Pancreas (tissue), 10 donors: ENCODE measurements at regions not wholly inside any gene's neighbourhood (a gene's known extent, or its start where the extent isn't known, plus 50 kb on each side); places are given as distances from the start of the nearest gene placed in this dataset.
A peak's percentile ranks its signal among the peaks of the same experiment; 100 is the strongest.

Experiments used
- ATAC-seq, 4 donors: fragments of 200-7000 bp; cut with Tn5 transposase; one replicate each; pipeline versions ENCODE4 v1.8.0 to v1.9.1; 2020; ENCODE audit warnings: mild to moderate bottlenecking in 4 of 4, moderate library complexity in 4 of 4
- DNase-seq, 6 donors: peaks; one replicate each; pipeline ENCODE4 v3.0.0-alpha.2; 2020
- FAIRE-seq: peaks from 2 replicates; lab custom pipeline; 2012; peaks lifted over from hg19 to GRCh38; lab: Jason Lieb, UNC
- H3K27ac ChIP-seq, 4 donors: fragments of 200-600 bp; sonication (generic); 1 replicate in 3 of 4; 2 replicates in 1 of 4; pipeline versions ENCODE4 v1.5.0 to v1.8.0; 2020
- H3K27me3 ChIP-seq, 4 donors: fragments of 200-600 bp; one replicate each; pipeline ENCODE4 v1.8.0; 2021
- H3K36me3 ChIP-seq, 3 donors: fragments of 200-600 bp; sonication (generic) in 1 of 3; one replicate each; pipeline versions ENCODE4 v1.5.0 to v1.8.0; 2020 to 2021
- H3K4me1 ChIP-seq, 3 donors: fragments of 200-600 bp; one replicate each; pipeline ENCODE4 v1.8.0; 2021
- H3K4me3 ChIP-seq, 4 donors: fragments of 200-600 bp; sonication (generic) in 2 of 4; one replicate each; pipeline versions ENCODE4 v1.5.0 to v1.8.0; 2020 to 2021
- H3K9me3 ChIP-seq, 4 donors: fragments of 200-600 bp; one replicate each; pipeline ENCODE4 v1.8.0; 2021
- CTCF ChIP-seq, 4 donors: fragments of 200-600 bp; sonication (generic) in 3 of 4; IDR thresholded peaks; one replicate each; pipeline versions ENCODE4 v1.5.0 to v1.8.0; 2021; ENCODE audit warnings: antibody characterized with exemption in 4 of 4
- WGBS, 2 donors: extraction: QIAGEN DNeasy Blood & Tissue Kit; methylation state at CpG; one replicate each; pipeline ENCODE4 v1.1.7; 2013; 5-methylcytosine and 5-hydroxymethylcytosine counted together
- intact Hi-C, 3 donors: fragments of 100-400 bp; cut with DNase I; formaldehyde crosslinking; loops; one replicate each; pipeline versions ENCODE4 v1.11.1 to v1.14.2; 2022
- donor health status: healthy with polysubstance abuse.
- donor health status: DM: no; HTN: no; CAD: no; lungs with moderate emphysema.
- donor health status: DM: no; HTN: no; CAD: no.
- donor health status: control.
- donor health status: control.
- donor health status: Bipolar disorder and iron deficiency.
- donor health status: DM: yes; HTN: yes; CAD: no.
- donor health status: DM: no; HTN: no; CAD: no.
- donor health status: DM: no; HTN: no; CAD: no.
- donor health status: DM: yes; HTN: yes; CAD: no.

GRCh38 chr13:73742982-73743381 is 391.2 kb downstream of the KLF12 start:
- no peak overlapping the region for H3K27ac ChIP-seq
- H3K4me1 ChIP-seq: no peaks in the 10 kb centered on the region
- FAIRE-seq: no peak
- no peaks in the 10 kb centered on the region for H3K9me3 ChIP-seq
- intact Hi-C loops: no loop called here
- TF ChIP-seq CTCF (IDR thresholded peaks at IDR 0.05): no peak
- H3K4me3 ChIP-seq: no peak overlapping the region
- no peaks in the 10 kb centered on the region for H3K36me3 ChIP-seq
- ATAC-seq: no peak
- WGBS, 2 donors: 85 to 88% methylated on average over 4 of the region's 4 CpGs
- no peak for DNase-seq
- H3K27me3 ChIP-seq: no peaks in the 10 kb centered on the region

- Histone ChIP-seq H3K4me3 (no peak overlapping the region), H3K27me3 (no peaks in the 10 kb centered on the region), H3K4me1 (no peaks in the 10 kb centered on the region), H3K9me3 (no peaks in the 10 kb centered on the region), H3K27ac (no peak overlapping the region), H3K36me3 (no peaks in the 10 kb centered on the region)
- intact Hi-C loops: no loop called here
- FAIRE-seq: no peak
- 55 to 64% methylated on average over 3 of the region's 3 CpGs for WGBS, 2 donors
- no peak for DNase-seq
- no peak for ATAC-seq
- no peak for TF ChIP-seq CTCF (IDR thresholded peaks at IDR 0.05)
Observed at GRCh38 chr13:73741742-73742141, 392.5 kb downstream of the KLF12 start.

GRCh38 chr13:73741111-73741510 is 393.1 kb downstream of the KLF12 start:
- TF ChIP-seq CTCF (IDR thresholded peaks at IDR 0.05): no peak
- ATAC-seq: no peak
- Histone ChIP-seq H3K9me3 (no peaks in the 10 kb centered on the region), H3K27ac (no peak overlapping the region), H3K4me1 (no peaks in the 10 kb centered on the region), H3K36me3 (no peaks in the 10 kb centered on the region), H3K4me3 (no peak overlapping the region), H3K27me3 (no peaks in the 10 kb centered on the region)
- WGBS, 2 donors: 68 to 75% methylated on average over 8 of the region's 8 CpGs
- no peak for DNase-seq
- intact Hi-C loops: no loop called here
- no peak for FAIRE-seq

- Histone ChIP-seq H3K27ac (no peak overlapping the region), H3K4me1 (no peaks in the 10 kb centered on the region), H3K4me3 (no peak overlapping the region), H3K27me3 (no peaks in the 10 kb centered on the region), H3K9me3 (no peaks in the 10 kb centered on the region), H3K36me3 (no peaks in the 10 kb centered on the region)
- intact Hi-C loops: no loop called here
- FAIRE-seq: no peak
- peak in 1 of 4 donors; percentile 41 for ATAC-seq
- 90 to 91% methylated on average over 5 of the region's 5 CpGs for WGBS, 2 donors
- DNase-seq: no peak
- TF ChIP-seq CTCF (IDR thresholded peaks at IDR 0.05): no peak
Observed at GRCh38 chr13:73740666-73741065, 393.5 kb downstream of the KLF12 start.

- no peak for FAIRE-seq
- no peaks in the 10 kb centered on the region for H3K36me3 ChIP-seq
- no peak for TF ChIP-seq CTCF (IDR thresholded peaks at IDR 0.05)
- intact Hi-C loops: no loop called here
- no peak overlapping the region for H3K4me3 ChIP-seq
- no peak for DNase-seq
- WGBS, 2 donors: 18 to 24% methylated on average over 1 of the region's 1 CpG
- no peaks in the 10 kb centered on the region for H3K9me3 ChIP-seq
- H3K27me3 ChIP-seq: no peaks in the 10 kb centered on the region
- no peak for ATAC-seq
- H3K27ac ChIP-seq: no peak overlapping the region
- H3K4me1 ChIP-seq: no peaks in the 10 kb centered on the region
Observed at GRCh38 chr13:73739394-73739793, 394.8 kb downstream of the KLF12 start.
